Natural killer cell (primary cell): ENCODE measurements at regions not wholly inside any gene's neighbourhood (a gene's known extent, or its start where the extent isn't known, plus 50 kb on each side); places are given as distances from the start of the nearest gene placed in this dataset.

Experiments
- ATAC-seq, 3 donors: fragments of 150-1000 bp in 2 of 3; fragments of 200-7000 bp in 1 of 3; cut with Tn5 transposase; 1 replicate in 1 of 3; 2 replicates in 2 of 3; pipeline ENCODE4 v1.10.0; 2021; ENCODE audit warnings: mild to moderate bottlenecking in 2 of 3, moderate library complexity in 2 of 3
- DNase-seq, 2 donors: peaks; one replicate each; pipeline versions ENCODE4 v3.0.0 to v3.0.0-alpha.2; 2013 to 2021; ENCODE audit warnings: mixed read lengths in 1 of 2
- H3K27ac ChIP-seq: one replicate; pipeline ENCODE4 v1.5.1; 2013; ENCODE audit warnings: mild to moderate bottlenecking, low read length
- H3K27me3 ChIP-seq: one replicate; pipeline ENCODE4 v1.6.1; 2013; ENCODE audit warnings: low read length; ENCODE audit not compliant: control insufficient read depth, insufficient read depth
- H3K36me3 ChIP-seq: one replicate; pipeline ENCODE4 v1.6.1; 2013; ENCODE audit warnings: low read length; ENCODE audit not compliant: control insufficient read depth, insufficient read depth
- H3K4me1 ChIP-seq: one replicate; pipeline ENCODE4 v1.6.1; 2013; ENCODE audit warnings: low read length; ENCODE audit not compliant: control insufficient read depth, insufficient read depth
- H3K4me3 ChIP-seq: one replicate; pipeline ENCODE4 v1.5.1; 2013; ENCODE audit warnings: low read length
- H3K9me3 ChIP-seq: one replicate; pipeline ENCODE4 v1.6.1; 2013; ENCODE audit warnings: low read length; ENCODE audit not compliant: control insufficient read depth, insufficient read depth
- H3K27ac Mint-ChIP-seq, 2 donors: one replicate each; pipeline ENCODE4 v1.8.0; 2022; ENCODE audit warnings: mild to moderate bottlenecking in 2 of 2, mixed read lengths in 2 of 2, moderate library complexity in 1 of 2
- H3K27me3 Mint-ChIP-seq, 2 donors: one replicate each; pipeline ENCODE4 v1.8.0; 2022; ENCODE audit warnings: low read depth in 2 of 2, mixed read lengths in 2 of 2
- H3K36me3 Mint-ChIP-seq: one replicate; pipeline ENCODE4 v1.8.0; 2022; ENCODE audit warnings: mixed read lengths
- H3K4me1 Mint-ChIP-seq, 2 donors: one replicate each; pipeline ENCODE4 v1.8.0; 2022; ENCODE audit warnings: mixed read lengths in 2 of 2
- H3K4me3 Mint-ChIP-seq: one replicate; pipeline ENCODE4 v1.8.0; 2022; ENCODE audit warnings: mild to moderate bottlenecking, moderate library complexity, mixed read lengths
- H3K9me3 Mint-ChIP-seq, 2 donors: one replicate each; pipeline ENCODE4 v1.8.0; 2022; ENCODE audit warnings: mixed read lengths in 2 of 2
- CTCF ChIP-seq: fragments of 200-600 bp; IDR thresholded peaks from one replicate; pipeline ENCODE4 v1.8.0; 2022; ENCODE audit warnings: antibody characterized with exemption
- WGBS: methylation state at CpG from one replicate; pipeline ENCODE4 v1.1.7; 2013; ENCODE audit warnings: missing lambda C conversion rate; ENCODE audit not compliant: insufficient coverage; 5-methylcytosine and 5-hydroxymethylcytosine counted together
- intact Hi-C: fragments of 100-400 bp; cut with micrococcal nuclease; formaldehyde crosslinking; loops from one replicate; pipeline ENCODE4 v1.14.2; 2022

GRCh38 chr2:66344087-66344663 is 90.8 kb upstream of the MEIS1 start:
- Mint-ChIP-seq H3K9me3 (peaks cover 2 to 9% of the 10 kb centered on the region in 2 donors), H3K4me1 (no peaks in the 10 kb centered on the region), H3K27ac (no peak overlapping the region), H3K36me3 (peaks cover 7% of the 10 kb centered on the region), H3K27me3 (no peaks in the 10 kb centered on the region), H3K4me3 (no peak overlapping the region)
- Histone ChIP-seq H3K4me1 (no peaks in the 10 kb centered on the region), H3K27ac (no peak overlapping the region), H3K36me3 (no peaks in the 10 kb centered on the region), H3K27me3 (no peaks in the 10 kb centered on the region), H3K9me3 (no peaks in the 10 kb centered on the region), H3K4me3 (no peak overlapping the region)
- no peak for DNase-seq
- 78% methylated on average over 1 of the region's 1 CpG for WGBS
- ATAC-seq = no peak
- intact Hi-C loops = no loop called here
- TF ChIP-seq CTCF = no peak

GRCh38 chr2:66343259-66343658 is 91.7 kb upstream of the MEIS1 start:
- no peaks in the 10 kb centered on the region for H3K27me3 Mint-ChIP-seq
- H3K4me3 Mint-ChIP-seq = no peak overlapping the region
- no peaks in the 10 kb centered on the region for H3K9me3 ChIP-seq
- DNase-seq (no peak), ATAC-seq (no peak)
- H3K27ac ChIP-seq = no peak overlapping the region
- intact Hi-C loops = no loop called here
- no peaks in the 10 kb centered on the region for H3K4me1 ChIP-seq
- H3K27me3 ChIP-seq = no peaks in the 10 kb centered on the region
- H3K36me3 ChIP-seq = no peaks in the 10 kb centered on the region
- no peak for TF ChIP-seq CTCF
- no peak overlapping the region for H3K4me3 ChIP-seq
- H3K27ac Mint-ChIP-seq = no peak overlapping the region
- H3K9me3 Mint-ChIP-seq = peaks cover 2 to 9% of the 10 kb centered on the region in 2 donors
- 53% methylated on average over 1 of the region's 1 CpG for WGBS
- peaks cover 7% of the 10 kb centered on the region for H3K36me3 Mint-ChIP-seq
- H3K4me1 Mint-ChIP-seq = no peaks in the 10 kb centered on the region

DNA sequence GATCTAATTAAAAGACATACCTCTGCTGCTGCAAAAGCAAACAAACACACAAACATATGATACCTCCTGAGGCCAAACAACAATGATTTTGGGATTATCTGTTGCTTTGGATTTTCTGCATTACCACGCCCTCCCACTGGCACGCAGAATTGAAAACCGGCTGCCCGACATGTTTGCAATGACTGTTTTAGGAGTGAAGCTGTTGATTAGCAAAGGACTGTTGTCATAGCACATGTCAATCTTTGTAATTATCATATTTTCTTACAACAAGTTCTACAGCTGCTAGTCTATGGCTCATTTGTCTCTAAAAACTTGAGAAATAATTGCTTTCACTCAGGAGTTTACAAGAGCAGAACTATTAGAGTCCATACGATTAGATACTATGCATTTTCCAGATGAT is 94.4 kb upstream of the MEIS1 start:
- no peak overlapping the region for H3K27ac ChIP-seq
- no peaks in the 10 kb centered on the region for H3K27me3 ChIP-seq
- no peaks in the 10 kb centered on the region for H3K36me3 ChIP-seq
- TF ChIP-seq CTCF = no peak
- no peak for DNase-seq
- Mint-ChIP-seq H3K27me3 (no peaks in the 10 kb centered on the region), H3K4me3 (no peak overlapping the region), H3K4me1 (no peaks in the 10 kb centered on the region), H3K27ac (no peak overlapping the region), H3K36me3 (peaks cover 7% of the 10 kb centered on the region), H3K9me3 (peaks cover 5 to 8% of the 10 kb centered on the region in 2 donors)
- WGBS = 93% methylated on average over 5 of the region's 5 CpGs
- intact Hi-C loops = no loop called here
- ATAC-seq = no peak
- no peaks in the 10 kb centered on the region for H3K4me1 ChIP-seq
- no peak overlapping the region for H3K4me3 ChIP-seq
- no peaks in the 10 kb centered on the region for H3K9me3 ChIP-seq
